D721Med (cell line): ENCODE measurements at regions not wholly inside any gene's neighbourhood (a gene's known extent, or its start where the extent isn't known, plus 50 kb on each side); places are given as distances from the start of the nearest gene placed in this dataset.

ENCODE experiments used
- DNase-seq: peaks from one replicate; pipeline ENCODE4 v3.0.0; 2011; ENCODE audit warnings: low spot score; ENCODE audit not compliant: insufficient read length
- FAIRE-seq: peaks from 2 replicates; lab custom pipeline; 2011; peaks lifted over from hg19 to GRCh38; lab: Jason Lieb, UNC
- TF ChIP-seq, protein P1 (sequence below): IDR thresholded peaks from 2 replicates; pipeline ENCODE4 v1.5.1; 2012; ENCODE audit warnings: mild to moderate bottlenecking, control low read depth; ENCODE audit not compliant: insufficient read depth; ENCODE audit errors: missing control alignments

DNA sequence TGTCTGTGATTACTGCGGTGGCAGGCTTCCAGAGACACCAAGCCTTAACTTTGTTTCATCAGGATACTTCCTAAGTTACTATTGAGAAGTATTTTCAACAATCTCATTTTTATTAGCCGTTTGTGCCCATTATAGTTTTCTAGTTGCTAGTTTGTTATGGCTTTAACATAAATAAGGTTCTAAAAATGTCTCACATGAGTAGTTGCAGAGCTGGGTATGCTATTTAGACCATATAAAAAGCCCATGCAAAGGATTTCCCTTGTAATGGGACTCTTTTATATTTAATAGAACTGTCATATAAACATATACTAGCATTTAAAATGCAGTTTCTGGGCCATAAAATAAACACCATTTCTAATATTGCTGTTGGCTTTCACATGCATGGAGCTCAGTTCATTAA, 205.3 kb upstream of the TCF21 start:
- no peak for FAIRE-seq
- no peak for DNase-seq
- TF ChIP-seq, protein P1, sequence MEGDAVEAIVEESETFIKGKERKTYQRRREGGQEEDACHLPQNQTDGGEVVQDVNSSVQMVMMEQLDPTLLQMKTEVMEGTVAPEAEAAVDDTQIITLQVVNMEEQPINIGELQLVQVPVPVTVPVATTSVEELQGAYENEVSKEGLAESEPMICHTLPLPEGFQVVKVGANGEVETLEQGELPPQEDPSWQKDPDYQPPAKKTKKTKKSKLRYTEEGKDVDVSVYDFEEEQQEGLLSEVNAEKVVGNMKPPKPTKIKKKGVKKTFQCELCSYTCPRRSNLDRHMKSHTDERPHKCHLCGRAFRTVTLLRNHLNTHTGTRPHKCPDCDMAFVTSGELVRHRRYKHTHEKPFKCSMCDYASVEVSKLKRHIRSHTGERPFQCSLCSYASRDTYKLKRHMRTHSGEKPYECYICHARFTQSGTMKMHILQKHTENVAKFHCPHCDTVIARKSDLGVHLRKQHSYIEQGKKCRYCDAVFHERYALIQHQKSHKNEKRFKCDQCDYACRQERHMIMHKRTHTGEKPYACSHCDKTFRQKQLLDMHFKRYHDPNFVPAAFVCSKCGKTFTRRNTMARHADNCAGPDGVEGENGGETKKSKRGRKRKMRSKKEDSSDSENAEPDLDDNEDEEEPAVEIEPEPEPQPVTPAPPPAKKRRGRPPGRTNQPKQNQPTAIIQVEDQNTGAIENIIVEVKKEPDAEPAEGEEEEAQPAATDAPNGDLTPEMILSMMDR = no peak

DNA sequence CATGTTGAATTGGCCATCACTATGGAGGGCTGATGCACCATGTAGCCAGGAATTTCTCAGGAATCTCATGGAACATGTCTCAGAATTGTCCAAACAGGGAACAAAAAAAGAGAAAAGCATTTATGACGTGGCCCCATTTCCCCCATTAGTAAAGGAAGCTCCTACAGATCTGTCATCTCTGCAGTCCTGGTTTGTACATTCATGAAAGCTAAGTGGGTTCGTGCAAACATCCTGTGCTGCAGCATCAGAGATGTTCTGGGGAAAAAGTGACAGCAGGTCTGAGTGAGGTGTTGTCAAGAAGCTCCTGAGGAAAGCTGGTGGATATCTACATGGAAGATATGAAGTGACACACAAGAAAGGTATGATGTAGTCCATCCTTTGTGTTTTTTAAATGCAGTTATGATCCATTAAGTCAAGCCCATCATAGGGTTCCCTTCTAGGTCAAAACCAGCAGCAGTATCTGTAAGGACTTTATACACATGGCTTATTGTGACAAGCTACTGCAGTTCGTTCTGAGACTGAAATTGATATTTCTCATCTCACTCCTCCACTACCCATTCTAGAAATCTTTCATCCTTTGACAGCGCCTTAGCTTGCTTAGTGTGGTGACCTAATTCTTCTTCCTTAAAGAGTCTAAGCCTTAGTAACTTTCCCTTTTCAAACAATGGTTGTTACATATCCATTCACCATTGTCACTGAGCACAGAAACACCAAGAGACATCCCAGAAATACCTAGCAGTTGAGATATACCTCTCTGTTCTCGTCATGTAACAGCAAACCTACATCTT, 200.0 kb upstream of the TCF21 start:
- FAIRE-seq = no peak
- TF ChIP-seq, protein P1 = no peak
- no peak for DNase-seq

DNA sequence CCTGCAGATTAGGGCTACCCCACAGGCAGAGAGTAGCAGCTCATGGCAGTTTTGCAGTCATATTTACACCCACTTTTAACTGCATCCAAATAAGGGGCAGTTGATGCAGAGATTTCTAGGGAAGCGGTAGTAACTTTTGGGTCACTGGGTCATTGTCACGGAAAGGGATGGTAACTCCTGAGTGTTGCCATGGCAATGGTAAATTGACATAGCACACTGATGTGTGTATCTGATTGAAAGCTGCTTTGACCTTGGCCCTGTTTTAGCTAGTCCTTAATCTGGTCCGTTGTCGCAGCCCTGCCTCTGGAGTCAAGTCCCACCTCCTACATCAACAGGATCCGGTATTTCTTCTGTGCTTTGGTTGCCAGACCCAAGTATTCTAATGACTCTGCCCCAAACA, 199.1 kb upstream of the TCF21 start:
- TF ChIP-seq, protein P1 = no peak
- DNase-seq (no peak), FAIRE-seq (no peak)

DNA sequence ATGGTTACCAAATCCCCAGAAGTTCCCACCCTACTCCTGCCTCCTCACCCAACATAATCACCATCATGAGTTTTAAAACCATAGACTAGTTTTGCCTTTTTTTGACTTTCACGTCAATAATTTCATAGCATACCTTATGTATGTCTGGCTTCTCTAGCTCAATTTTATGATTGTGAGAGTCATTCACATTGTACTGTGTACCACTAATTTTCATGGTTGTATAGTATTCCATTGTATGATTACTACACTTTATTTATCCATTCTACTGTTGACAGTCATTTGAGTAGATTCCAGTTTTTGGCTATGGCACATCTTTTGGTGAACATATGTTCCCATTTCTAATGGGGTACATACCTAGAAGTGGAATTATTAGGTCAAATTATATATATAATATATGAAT, 195.3 kb upstream of the TCF21 start:
- TF ChIP-seq, protein P1 = no peak
- DNase-seq (no peak), FAIRE-seq (no peak)

DNA sequence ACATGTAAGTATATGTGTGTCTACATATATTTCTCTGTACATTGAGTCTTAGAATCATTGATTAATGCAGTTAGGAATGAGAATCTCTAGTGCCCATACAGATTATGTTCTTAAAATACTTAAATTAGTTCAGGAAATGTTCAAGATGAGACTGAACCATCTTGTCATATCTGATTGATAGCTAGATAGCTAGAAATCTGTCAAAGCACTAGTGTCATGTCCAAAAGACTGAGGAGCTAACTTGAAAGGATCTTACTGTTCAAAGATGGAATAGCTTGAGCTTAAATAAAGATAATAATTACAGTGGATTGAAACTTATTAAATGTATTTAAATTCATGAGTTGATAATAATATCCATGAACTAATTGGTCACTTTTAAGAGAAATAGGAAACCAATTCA, 191.7 kb upstream of the TCF21 start:
- no peak for DNase-seq
- FAIRE-seq = no peak
- TF ChIP-seq, protein P1 = no peak

DNA sequence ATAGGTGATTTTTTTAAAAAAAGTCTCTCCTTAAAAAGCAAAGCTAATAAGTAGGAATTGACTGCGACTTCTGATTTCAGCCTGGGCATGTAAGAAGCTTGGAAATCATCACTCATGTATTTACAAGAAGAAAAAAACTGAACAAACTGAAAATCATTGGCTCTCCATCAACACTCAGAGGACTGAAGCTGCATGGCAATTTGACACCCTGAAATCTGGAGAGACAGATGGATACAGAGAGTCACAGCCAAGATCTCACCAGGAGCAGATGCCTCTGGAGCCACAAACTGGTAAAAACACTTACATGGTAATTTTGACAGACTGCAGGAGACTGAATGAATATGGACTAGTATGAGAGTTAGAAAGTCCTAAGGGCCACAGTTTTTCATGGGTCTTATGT, 191.2 kb upstream of the TCF21 start:
- FAIRE-seq (no peak), DNase-seq (no peak)
- TF ChIP-seq, protein P1 = no peak

DNA sequence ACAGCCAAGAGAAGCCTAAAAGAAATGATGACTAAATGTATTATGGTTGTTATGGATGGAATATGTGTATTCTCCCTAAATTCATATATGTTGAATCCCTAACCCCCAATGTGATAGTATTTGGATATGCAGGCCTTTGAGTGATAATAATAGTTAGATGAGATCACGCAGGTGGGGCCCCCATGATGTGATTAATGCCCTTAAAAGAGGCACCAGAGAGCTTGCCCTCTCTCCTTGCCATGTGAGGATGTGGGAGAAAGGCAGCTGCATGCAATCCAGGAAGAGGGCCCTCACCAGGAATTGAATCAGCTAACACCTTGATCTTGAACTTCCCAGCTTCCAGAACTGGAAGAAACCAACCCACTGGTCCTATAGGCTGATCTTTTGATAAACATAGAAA, 190.6 kb upstream of the TCF21 start:
- no peak for FAIRE-seq
- DNase-seq = no peak
- TF ChIP-seq, protein P1 = no peak
